Ascending aorta (tissue), 2 donors: ENCODE measurements at regions not wholly inside any gene's neighbourhood (a gene's known extent, or its start where the extent isn't known, plus 50 kb on each side); places are given as distances from the start of the nearest gene placed in this dataset.

Source experiments
- DNase-seq, 2 donors: peaks; one replicate each; pipeline ENCODE4 v3.0.0-alpha.2; 2019; ENCODE audit warnings: low spot score in 2 of 2
- H3K27ac ChIP-seq, 2 donors: fragments of 200-600 bp; sonication (generic); one replicate each; pipeline ENCODE4 v1.5.1; 2016 to 2017; ENCODE audit warnings: mild to moderate bottlenecking in 1 of 2
- H3K27me3 ChIP-seq: fragments of 200-600 bp; sonication (generic); one replicate; pipeline ENCODE4 v1.5.1; 2017
- H3K36me3 ChIP-seq, 2 donors: fragments of 200-600 bp; sonication (generic); one replicate each; pipeline ENCODE4 v1.5.1; 2016
- H3K4me1 ChIP-seq, 2 donors: fragments of 200-600 bp; sonication (generic); one replicate each; pipeline ENCODE4 v1.5.1; 2016 to 2017; ENCODE audit warnings: mild to moderate bottlenecking in 1 of 2
- H3K4me3 ChIP-seq, 2 donors: fragments of 200-600 bp; sonication (generic); one replicate each; pipeline ENCODE4 v1.5.1; 2016 to 2017; ENCODE audit warnings: mild to moderate bottlenecking in 1 of 2
- H3K9me3 ChIP-seq, 2 donors: fragments of 200-600 bp; sonication (generic); one replicate each; pipeline ENCODE4 v1.5.1; 2016
- CTCF ChIP-seq, 3 experiments: fragments of 200-600 bp in 2 of 3; fragments of 450-650 bp in 1 of 3; sonication (generic) in 2 of 3; IDR thresholded peaks; one replicate each; pipeline ENCODE4 v1.5.1; 2016 to 2019; ENCODE audit warnings: antibody characterized with exemption in 3 of 3, mild to moderate bottlenecking in 1 of 3, moderate library complexity in 1 of 3
- intact Hi-C: fragments of 100-400 bp; cut with DNase I; formaldehyde crosslinking; loops from one replicate; pipeline ENCODE4 v1.15.1; 2023

GRCh38 chr15:61668444-61668843 lies 391.8 kb downstream of the VPS13C start:
- Histone ChIP-seq H3K4me1 (no peaks in the 10 kb centered on the region), H3K27me3 (no peaks in the 10 kb centered on the region), H3K36me3 (no peaks in the 10 kb centered on the region), H3K4me3 (no peak overlapping the region), H3K9me3 (no peaks in the 10 kb centered on the region), H3K27ac (no peak overlapping the region)
- DNase-seq, result no peak
- intact Hi-C loops, result no loop called here
- no peak for TF ChIP-seq CTCF (IDR thresholded peaks at IDR 0.05)

GRCh38 chr15:61661791-61662190 lies 398.5 kb downstream of the VPS13C start:
- H3K27ac ChIP-seq, result no peak overlapping the region
- no peaks in the 10 kb centered on the region for H3K27me3 ChIP-seq

GRCh38 chr15:61660579-61660978 lies 399.7 kb downstream of the VPS13C start:
- no peak overlapping the region for H3K27ac ChIP-seq
- no peak for DNase-seq

More at GRCh38 chr15:61661791-61662190, 398.5 kb downstream of the VPS13C start:
- intact Hi-C loops, result no loop called here
- H3K36me3 ChIP-seq, result no peaks in the 10 kb centered on the region
- no peaks in the 10 kb centered on the region for H3K4me1 ChIP-seq
- H3K4me3 ChIP-seq, result no peak overlapping the region
- H3K9me3 ChIP-seq, result no peaks in the 10 kb centered on the region
- DNase-seq, result no peak
- no peak for TF ChIP-seq CTCF (IDR thresholded peaks at IDR 0.05)

GRCh38 chr15:61659566-61660190 lies 400.6 kb downstream of the VPS13C start:
- DNase-seq, result no peak
- intact Hi-C loops, result no loop called here
- Histone ChIP-seq H3K4me3 (no peak overlapping the region), H3K27ac (no peak overlapping the region), H3K4me1 (no peaks in the 10 kb centered on the region), H3K27me3 (no peaks in the 10 kb centered on the region), H3K36me3 (no peaks in the 10 kb centered on the region), H3K9me3 (no peaks in the 10 kb centered on the region)
- no peak for TF ChIP-seq CTCF (IDR thresholded peaks at IDR 0.05)

More at GRCh38 chr15:61660579-61660978, 399.7 kb downstream of the VPS13C start:
- Histone ChIP-seq H3K4me3 (no peak overlapping the region), H3K27me3 (no peaks in the 10 kb centered on the region), H3K9me3 (no peaks in the 10 kb centered on the region), H3K4me1 (no peaks in the 10 kb centered on the region), H3K36me3 (no peaks in the 10 kb centered on the region)
- intact Hi-C loops, result no loop called here
- TF ChIP-seq CTCF (IDR thresholded peaks at IDR 0.05), result no peak

GRCh38 chr15:61657461-61657860 lies 402.8 kb downstream of the VPS13C start:
- Histone ChIP-seq H3K4me3 (no peak overlapping the region), H3K27ac (no peak overlapping the region), H3K27me3 (no peaks in the 10 kb centered on the region), H3K4me1 (no peaks in the 10 kb centered on the region), H3K9me3 (no peaks in the 10 kb centered on the region), H3K36me3 (no peaks in the 10 kb centered on the region)
- intact Hi-C loops, result no loop called here
- no peak for DNase-seq
- TF ChIP-seq CTCF (IDR thresholded peaks at IDR 0.05), result no peak

GRCh38 chr15:61656391-61656790 lies 403.9 kb downstream of the VPS13C start:
- Histone ChIP-seq H3K4me3 (no peak overlapping the region), H3K36me3 (no peaks in the 10 kb centered on the region), H3K4me1 (no peaks in the 10 kb centered on the region), H3K9me3 (no peaks in the 10 kb centered on the region), H3K27me3 (no peaks in the 10 kb centered on the region), H3K27ac (no peak overlapping the region)
- TF ChIP-seq CTCF (IDR thresholded peaks at IDR 0.05), result no peak
- no peak for DNase-seq
- intact Hi-C loops, result no loop called here
